BJ (cell line): ENCODE measurements at regions not wholly inside any gene's neighbourhood (a gene's known extent, or its start where the extent isn't known, plus 50 kb on each side); places are given as distances from the start of the nearest gene placed in this dataset.
"Not testable (repeated sequence)": the region's sequence is repeated elsewhere in the genome, so short reads cannot be mapped to it uniquely, and the experiment has no call there.

Source experiments
- CTCF ChIA-PET: fragments of 350-600 bp; formaldehyde crosslinking; extraction: SDS; loops from one replicate; lab custom pipeline; 2021; ENCODE audit warnings: antibody characterized with exemption, inconsistent platforms; lab: Yijun Ruan, JAX
- POLR2A ChIA-PET: fragments of 300-600 bp; sonication (Branson Sonifier 250); formaldehyde crosslinking; extraction: SDS; loops from one replicate; lab custom pipeline; 2021; ENCODE audit warnings: antibody characterized with exemption; lab: Charles Lee
- DNase-seq: peaks from one replicate; pipeline ENCODE4 v3.0.0-alpha.2; 2011; ENCODE audit warnings: low read depth
- H3K27me3 ChIP-seq: 2 replicates; pipeline ENCODE4 v1.6.0; 2011; ENCODE audit warnings: low read length; ENCODE audit not compliant: control insufficient read depth, insufficient read depth
- H3K36me3 ChIP-seq: 2 replicates; pipeline ENCODE4 v1.5.1; 2011; ENCODE audit warnings: low read length; ENCODE audit not compliant: control insufficient read depth, insufficient read depth
- H3K4me3 ChIP-seq: 2 replicates; pipeline ENCODE4 v1.5.1; 2011; ENCODE audit warnings: low read depth, mild to moderate bottlenecking, control low read depth, low read length
- CTCF ChIP-seq: IDR thresholded peaks from 2 replicates; pipeline ENCODE4 v1.5.1; 2011; ENCODE audit warnings: low read depth, mild to moderate bottlenecking, control low read depth, inconsistent platforms, low read length, moderate library complexity; ENCODE audit not compliant: insufficient read depth

GRCh38 chr12:67048371-67048770 is 220.8 kb upstream of the CAND1 start:
- no peaks in the 10 kb centered on the region for H3K36me3 ChIP-seq
- H3K4me3 ChIP-seq, result no peak overlapping the region
- POLR2A ChIA-PET, result no interaction called here
- TF ChIP-seq CTCF, result no peak
- CTCF ChIA-PET, result interaction anchor here (0.6 to 1.6 kb wide), 3 partner anchors 13 to 113 kb away, joined by 3 read pairs; no protein-coding TSS in a partner anchor
- H3K27me3 ChIP-seq, result no peaks in the 10 kb centered on the region
- no peak for DNase-seq

- DNase-seq, H3K27me3 ChIP-seq, H3K4me3 ChIP-seq, POLR2A ChIA-PET, H3K36me3 ChIP-seq, CTCF ChIA-PET: not testable (repeated sequence)
Measured at GRCh38 chr12:67049199-67049598, 220.0 kb upstream of the CAND1 start.

- no peak for TF ChIP-seq CTCF
- no peak for DNase-seq
- POLR2A ChIA-PET, result no interaction called here
- CTCF ChIA-PET, result interaction anchor here (0.6 kb wide), 1 partner anchor 1068 kb away, joined by 3 read pairs; no protein-coding TSS in a partner anchor
- Histone ChIP-seq H3K4me3 (no peak overlapping the region), H3K36me3 (no peaks in the 10 kb centered on the region), H3K27me3 (no peaks in the 10 kb centered on the region)
Measured at GRCh38 chr12:67052981-67053380, 216.2 kb upstream of the CAND1 start.

GRCh38 chr12:67056329-67056728 is 212.8 kb upstream of the CAND1 start:
- no peak for DNase-seq
- TF ChIP-seq CTCF, result no peak
- H3K27me3 ChIP-seq, result no peaks in the 10 kb centered on the region
- ChIA-PET POLR2A (no interaction called here), CTCF (interaction anchor here (0.8 kb wide), 1 partner anchor 11 kb away, joined by 4 read pairs; no protein-coding TSS in a partner anchor)
- H3K36me3 ChIP-seq, result no peaks in the 10 kb centered on the region
- H3K4me3 ChIP-seq, result no peak overlapping the region

- DNase-seq, result no peak
- ChIA-PET CTCF (no interaction called here), POLR2A (no interaction called here)
- Histone ChIP-seq H3K36me3 (no peaks in the 10 kb centered on the region), H3K4me3 (no peak overlapping the region), H3K27me3 (no peaks in the 10 kb centered on the region; the same call in 1 of the 2 replicates)
- TF ChIP-seq CTCF, result no peak
Measured at GRCh38 chr12:67057072-67057471, 212.1 kb upstream of the CAND1 start.

GRCh38 chr12:67062193-67062592 is 207.0 kb upstream of the CAND1 start:
- Histone ChIP-seq H3K36me3 (no peaks in the 10 kb centered on the region), H3K4me3 (no peak overlapping the region), H3K27me3 (no peaks in the 10 kb centered on the region; the same call in 1 of the 2 replicates)
- POLR2A ChIA-PET, result no interaction called here
- no peak for TF ChIP-seq CTCF
- DNase-seq, result no peak
- CTCF ChIA-PET, result no interaction called here
